Ishikawa (cell line): ENCODE measurements at regions not wholly inside any gene's neighbourhood (a gene's known extent, or its start where the extent isn't known, plus 50 kb on each side); places are given as distances from the start of the nearest gene placed in this dataset.

Experiments
- EGR1 ChIP-seq: IDR thresholded peaks from 2 replicates; pipeline ENCODE4 v1.6.1; 2012
- EP300 ChIP-seq: IDR thresholded peaks from 2 replicates; pipeline ENCODE4 v1.6.1; 2012; ENCODE audit warnings: borderline replicate concordance
- MAX ChIP-seq: IDR thresholded peaks from 2 replicates; pipeline ENCODE4 v1.6.1; 2012
- NFIC ChIP-seq: IDR thresholded peaks from 2 replicates; pipeline ENCODE4 v1.6.1; 2012
- TCF12 ChIP-seq: IDR thresholded peaks from 2 replicates; pipeline ENCODE4 v1.6.1; 2012; ENCODE audit warnings: low read depth
- TEAD4 ChIP-seq: IDR thresholded peaks from 2 replicates; pipeline ENCODE4 v1.6.1; 2012
- YY1 ChIP-seq: IDR thresholded peaks from 2 replicates; pipeline ENCODE4 v1.6.1; 2012; ENCODE audit warnings: low read depth
- ZBTB7A ChIP-seq: IDR thresholded peaks from 2 replicates; pipeline ENCODE4 v1.6.1; 2012; ENCODE audit warnings: low read depth

GRCh38 chr5:136677217-136677616 is 311.9 kb upstream of the TRPC7 start:
- TF ChIP-seq MAX, result no peak
- TF ChIP-seq YY1, result no peak
- TF ChIP-seq EP300, result no peak
- TF ChIP-seq ZBTB7A, result no peak
- TF ChIP-seq TEAD4, result no peak
- TF ChIP-seq EGR1, result no peak
- TF ChIP-seq NFIC, result no peak
- no peak for TF ChIP-seq TCF12
